ENCODE measurements at regions not wholly inside any gene's neighbourhood (a gene's known extent, or its start where the extent isn't known, plus 50 kb on each side); places are given as distances from the start of the nearest gene placed in this dataset.

- Histone ChIP-seq H3K79me2 (ENCODE audit: low read length) (no peaks in the 10 kb centered on the region), H3K9ac (ENCODE audit: low read length) (no peak overlapping the region), H3F3A (ENCODE audit: insufficient read depth, low read length) (no peaks in the 10 kb centered on the region), H2AFZ (ENCODE audit: low read length) (no peak overlapping the region), H4K20me1 (ENCODE audit: insufficient read depth, low read length) (no peaks in the 10 kb centered on the region), H3K4me1 (ENCODE audit: low read length) (no peaks in the 10 kb centered on the region), H3K27me3 (replicated peaks; ENCODE audit: insufficient read depth, low read length) (no peaks in the 10 kb centered on the region), H3K36me3 (replicated peaks; ENCODE audit: insufficient read depth, low read length) (no peaks in the 10 kb centered on the region), H3K9me3 (replicated peaks; ENCODE audit: insufficient read depth, low read length) (no peaks in the 10 kb centered on the region), H3K4me2 (ENCODE audit: low read depth, low read length) (no peak overlapping the region), H3K9me2 (replicated peaks; ENCODE audit: insufficient read depth, low read length) (no peaks in the 10 kb centered on the region), H3K4me3 (ENCODE audit: low read length) (no peak overlapping the region), H3K27ac (ENCODE audit: low read length) (no peak overlapping the region)
- TF ChIP-seq EZH2 (optimal IDR thresholded peaks at IDR 0.05; ENCODE audit: low read depth, low read length) (no peak), CTCF (IDR thresholded peaks at IDR 0.05; ENCODE audit: low read length) (no peak), EZH2phosphoT487 (IDR thresholded peaks at IDR 0.05; ENCODE audit: low read length) (no peak)
- no peak for DNase-seq
These were observed 651.6 kb downstream of the HTR1A start for GRCh38 chr5:63310644-63311043.

GRCh38 chr5:63306909-63307308 is 655.3 kb downstream of the HTR1A start:
- Histone ChIP-seq H3K4me3 (ENCODE audit: low read length) (no peak overlapping the region), H3F3A (ENCODE audit: insufficient read depth, low read length) (no peaks in the 10 kb centered on the region), H4K20me1 (ENCODE audit: insufficient read depth, low read length) (no peaks in the 10 kb centered on the region), H3K79me2 (ENCODE audit: low read length) (no peaks in the 10 kb centered on the region), H3K9me3 (replicated peaks; ENCODE audit: insufficient read depth, low read length) (no peaks in the 10 kb centered on the region), H3K27ac (ENCODE audit: low read length) (no peak overlapping the region), H3K27me3 (replicated peaks; ENCODE audit: insufficient read depth, low read length) (no peaks in the 10 kb centered on the region), H3K9me2 (replicated peaks; ENCODE audit: insufficient read depth, low read length) (no peaks in the 10 kb centered on the region), H3K9ac (ENCODE audit: low read length) (no peak overlapping the region), H3K36me3 (replicated peaks; ENCODE audit: insufficient read depth, low read length) (no peaks in the 10 kb centered on the region), H3K4me2 (ENCODE audit: low read depth, low read length) (no peak overlapping the region), H2AFZ (ENCODE audit: low read length) (no peak overlapping the region), H3K4me1 (ENCODE audit: low read length) (no peaks in the 10 kb centered on the region)
- no peak for DNase-seq
- no peak for TF ChIP-seq CTCF (IDR thresholded peaks at IDR 0.05; ENCODE audit: low read length)
- no peak for TF ChIP-seq EZH2 (optimal IDR thresholded peaks at IDR 0.05; ENCODE audit: low read depth, low read length)
- no peak for TF ChIP-seq EZH2phosphoT487 (IDR thresholded peaks at IDR 0.05; ENCODE audit: low read length)

- no peaks in the 10 kb centered on the region for H3K79me2 ChIP-seq (ENCODE audit: low read length)
- H3K4me3 ChIP-seq (ENCODE audit: low read length): no peak overlapping the region
- H3K27me3 ChIP-seq (replicated peaks; ENCODE audit: insufficient read depth, low read length): no peaks in the 10 kb centered on the region
- H3K27ac ChIP-seq (ENCODE audit: low read length): no peak overlapping the region
- no peaks in the 10 kb centered on the region for H3K9me3 ChIP-seq (replicated peaks; ENCODE audit: insufficient read depth, low read length)
- no peak overlapping the region for H3K4me2 ChIP-seq (ENCODE audit: low read depth, low read length)
- H3K9me2 ChIP-seq (replicated peaks; ENCODE audit: insufficient read depth, low read length): no peaks in the 10 kb centered on the region
- DNase-seq: no peak
- TF ChIP-seq EZH2 (optimal IDR thresholded peaks at IDR 0.05; ENCODE audit: low read depth, low read length): no peak
- TF ChIP-seq EZH2phosphoT487 (IDR thresholded peaks at IDR 0.05; ENCODE audit: low read length): no peak
- no peak for TF ChIP-seq CTCF (IDR thresholded peaks at IDR 0.05; ENCODE audit: low read length)
- no peak overlapping the region for H2AFZ ChIP-seq (ENCODE audit: low read length)
- H3K9ac ChIP-seq (ENCODE audit: low read length): no peak overlapping the region
- no peaks in the 10 kb centered on the region for H4K20me1 ChIP-seq (ENCODE audit: insufficient read depth, low read length)
- H3K36me3 ChIP-seq (replicated peaks; ENCODE audit: insufficient read depth, low read length): no peaks in the 10 kb centered on the region
- no peaks in the 10 kb centered on the region for H3F3A ChIP-seq (ENCODE audit: insufficient read depth, low read length)
- H3K4me1 ChIP-seq (ENCODE audit: low read length): no peaks in the 10 kb centered on the region
These were observed 668.9 kb downstream of the HTR1A start for GRCh38 chr5:63293317-63293716.
